ENCODE measurements at regions not wholly inside any gene's neighbourhood (a gene's known extent, or its start where the extent isn't known, plus 50 kb on each side); places are given as distances from the start of the nearest gene placed in this dataset.
"Not testable (repeated sequence)": the region's sequence is repeated elsewhere in the genome, so short reads cannot be mapped to it uniquely, and the experiment has no call there.

- DNase-seq: no peak
Measured at GRCh38 chr7:68336594-68336993, 1261.7 kb upstream of the AUTS2 start.

DNA sequence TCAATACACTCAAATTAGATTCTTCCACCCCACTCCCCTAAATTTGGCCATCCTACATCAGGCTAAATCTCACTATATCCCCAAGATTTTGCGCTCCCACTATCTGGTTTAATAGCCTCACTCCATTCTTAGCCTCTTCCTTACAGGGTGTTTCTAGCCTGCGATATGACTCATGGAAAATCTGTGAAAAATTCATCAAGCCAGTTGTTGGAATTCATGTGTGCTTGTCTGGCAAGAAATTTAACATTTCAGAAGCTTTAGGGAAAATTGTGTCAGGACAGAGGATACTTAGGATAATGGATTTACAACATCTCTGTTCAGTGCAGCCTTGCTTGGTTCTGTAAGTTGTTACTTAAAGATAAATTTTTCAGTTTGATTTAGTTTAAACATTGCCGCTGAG, 1249.9 kb upstream of the AUTS2 start:
- DNase-seq: no peak

DNA sequence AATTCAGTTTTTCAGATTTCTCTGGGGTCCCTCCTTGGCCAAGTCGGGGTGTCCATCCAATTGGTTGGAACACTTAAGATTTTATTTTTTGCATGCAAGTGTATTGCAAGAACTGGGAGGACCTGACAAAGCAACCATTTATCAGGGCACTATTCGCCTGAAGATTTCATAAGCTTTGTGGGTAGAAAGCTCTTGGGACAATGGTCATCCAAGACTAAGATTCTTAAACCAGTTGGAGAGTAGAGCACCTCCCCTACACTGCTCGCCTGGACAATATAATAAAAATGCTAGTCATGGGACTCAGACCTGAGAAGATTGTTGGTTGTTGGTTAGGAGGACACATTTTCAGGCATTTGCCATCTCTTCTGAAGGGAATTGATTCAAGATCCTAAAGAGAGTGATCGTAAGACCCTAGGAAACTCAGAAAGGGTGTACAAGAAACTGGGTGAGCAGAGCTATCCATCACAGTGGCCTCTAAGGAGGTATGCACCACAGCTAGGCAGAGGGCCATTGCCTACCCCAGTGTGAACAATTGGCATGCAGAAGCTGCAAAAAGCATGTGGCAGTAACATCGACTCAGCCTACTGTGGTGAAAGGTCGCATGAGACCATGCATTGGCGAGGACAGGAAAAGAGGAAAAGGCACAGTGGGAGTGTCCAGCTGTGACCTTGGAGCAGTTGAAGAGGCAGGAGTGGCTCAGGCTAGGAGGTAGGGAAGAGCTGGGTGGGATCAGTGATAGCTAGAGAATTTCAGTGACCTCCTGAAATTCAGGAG, 1235.3 kb upstream of the AUTS2 start:
- no peak for DNase-seq

DNA sequence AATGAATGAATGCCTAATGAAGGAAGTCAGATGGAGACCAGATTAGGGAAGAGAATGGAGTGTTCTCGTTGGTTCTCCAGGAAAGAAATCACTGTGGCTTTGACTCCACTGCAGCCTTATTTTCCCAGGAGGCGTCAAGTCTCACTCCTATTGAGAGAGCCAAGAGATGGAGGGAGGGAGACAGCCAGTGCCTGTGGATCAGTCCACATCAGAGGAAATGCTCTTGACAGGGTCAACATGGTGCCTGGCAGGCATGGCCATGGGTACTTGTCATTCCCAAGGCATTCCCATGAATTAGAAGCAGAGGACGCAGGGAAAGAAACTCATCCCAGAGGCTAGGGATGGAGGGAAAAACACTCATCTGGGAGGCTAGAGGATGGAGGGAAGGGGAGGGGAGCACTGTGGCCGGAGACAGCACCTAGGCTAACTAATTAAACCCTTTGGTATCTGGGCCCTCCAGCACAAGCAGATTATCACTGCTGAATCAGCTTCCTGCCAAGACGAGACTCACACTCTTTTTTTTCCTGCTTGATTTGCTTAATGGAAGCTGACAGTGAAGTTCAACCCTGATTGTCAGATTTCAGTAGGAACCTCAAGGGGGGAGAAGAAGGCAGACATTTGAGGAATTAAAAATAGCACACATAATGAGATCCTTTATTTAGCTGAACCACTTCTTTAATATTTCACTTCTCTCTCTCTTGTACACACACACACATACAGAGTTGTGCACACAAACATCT, 1233.2 kb upstream of the AUTS2 start:
- no peak for DNase-seq

DNA sequence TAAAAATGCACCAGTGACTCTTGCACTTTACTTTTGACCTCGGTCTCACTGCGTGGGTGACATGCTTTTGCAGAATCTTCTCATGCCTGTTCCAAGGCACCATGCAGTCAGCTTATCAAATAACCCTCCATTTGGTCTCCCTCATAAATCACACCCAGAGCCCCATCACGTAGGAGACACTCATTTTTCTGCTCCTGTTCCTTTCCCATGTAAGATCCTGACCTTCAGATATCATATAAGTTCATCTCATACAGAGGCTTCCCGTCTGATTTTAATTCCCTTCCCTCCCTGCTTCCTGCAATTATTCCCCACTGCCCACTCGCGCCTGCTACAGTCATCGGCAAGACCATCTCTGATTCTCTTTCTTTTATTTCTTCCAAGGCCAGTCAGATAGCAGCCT, 1226.3 kb upstream of the AUTS2 start:
- no peak for DNase-seq

- DNase-seq: no peak
Measured at GRCh38 chr7:68376131-68376661, 1222.1 kb upstream of the AUTS2 start.

- no peak for DNase-seq
Measured at GRCh38 chr7:68381731-68382130, 1216.5 kb upstream of the AUTS2 start.

- no peak for DNase-seq
Measured at GRCh38 chr7:68384581-68384980, 1213.7 kb upstream of the AUTS2 start.

DNA sequence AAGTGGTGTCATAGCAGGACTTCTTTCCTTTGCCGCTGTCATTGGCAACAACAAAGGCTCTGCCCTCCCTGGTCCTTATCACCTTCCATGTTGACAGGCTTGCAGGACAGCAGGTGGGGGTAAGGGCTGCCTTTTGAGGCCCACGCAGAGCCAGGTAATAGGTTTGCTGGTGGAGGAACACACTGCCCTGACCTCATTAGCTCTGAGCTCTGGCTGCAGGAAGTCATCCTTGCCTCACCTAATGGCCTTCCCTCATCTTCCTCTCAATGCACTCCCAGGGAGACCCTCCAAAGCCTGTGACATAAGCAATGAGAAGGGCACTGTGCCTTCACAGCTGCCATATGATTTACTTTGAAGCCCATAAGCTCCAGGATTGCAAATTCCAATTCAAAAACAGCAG, 1205.2 kb upstream of the AUTS2 start:
- no peak for DNase-seq

DNA sequence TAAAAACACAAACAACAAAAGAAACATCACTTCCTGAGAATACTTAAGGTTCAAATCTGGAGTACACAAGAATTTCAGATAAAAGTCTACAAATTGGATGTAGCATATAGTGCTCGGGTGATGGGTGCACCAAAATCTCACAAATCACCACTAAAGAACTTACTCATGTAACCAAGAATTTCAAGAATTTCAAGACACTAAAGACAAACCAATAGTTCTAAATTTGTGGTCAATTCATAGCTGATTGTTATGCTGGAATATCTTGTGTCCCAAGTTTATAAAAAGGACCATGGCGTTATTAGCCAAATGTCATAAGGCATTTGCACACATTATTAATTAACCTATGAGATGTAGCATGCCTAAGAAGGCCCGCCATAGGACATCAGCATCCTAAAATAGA, 1204.1 kb upstream of the AUTS2 start:
- DNase-seq: no peak

DNA sequence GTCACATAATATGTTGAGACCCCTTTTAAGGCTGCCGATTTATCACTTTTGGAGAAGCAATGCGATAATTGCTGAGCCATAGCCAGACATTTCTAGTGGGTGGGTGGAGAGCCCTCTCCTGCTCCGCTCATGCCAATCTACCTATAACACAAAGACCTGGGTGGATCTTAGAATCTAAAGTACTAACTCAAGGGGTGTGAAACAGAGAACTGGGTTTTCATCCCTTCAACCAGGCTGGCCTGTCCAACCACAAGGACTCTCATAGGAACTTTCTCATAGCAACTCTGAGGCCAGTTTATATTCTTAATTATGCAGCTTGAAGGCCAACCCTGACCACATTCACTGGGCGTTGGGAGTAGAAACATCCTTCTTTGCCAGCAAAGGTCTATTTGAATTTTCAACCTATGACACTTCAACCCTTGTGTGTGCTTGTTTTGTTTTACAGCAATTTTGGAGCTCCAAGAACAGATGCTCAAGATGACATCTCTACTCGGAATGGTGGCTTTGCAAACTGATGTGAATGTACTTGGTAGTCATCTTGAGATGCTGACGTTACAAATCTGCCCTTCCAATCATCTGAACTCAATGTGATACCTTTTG, 1198.2 kb upstream of the AUTS2 start:
- no peak for DNase-seq

DNA sequence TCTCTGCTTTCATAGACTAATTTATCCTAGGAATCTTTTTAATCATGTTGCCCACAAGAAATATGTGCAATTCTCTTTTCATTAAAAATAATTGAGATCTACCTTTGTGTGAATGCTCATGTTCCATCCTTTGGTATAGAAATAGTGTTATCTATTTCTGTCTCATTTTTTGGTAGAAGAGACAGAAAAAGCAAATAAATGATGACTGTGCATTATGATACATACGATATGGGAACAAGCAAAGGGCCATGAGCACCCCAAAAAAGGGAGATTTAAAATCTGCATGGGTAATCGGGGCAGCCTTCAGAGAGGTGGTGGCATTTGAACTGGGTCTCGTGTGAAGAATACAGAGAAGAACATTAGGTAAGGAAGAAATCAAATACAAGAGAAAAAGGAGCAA, 1197.5 kb upstream of the AUTS2 start:
- DNase-seq: no peak

DNA sequence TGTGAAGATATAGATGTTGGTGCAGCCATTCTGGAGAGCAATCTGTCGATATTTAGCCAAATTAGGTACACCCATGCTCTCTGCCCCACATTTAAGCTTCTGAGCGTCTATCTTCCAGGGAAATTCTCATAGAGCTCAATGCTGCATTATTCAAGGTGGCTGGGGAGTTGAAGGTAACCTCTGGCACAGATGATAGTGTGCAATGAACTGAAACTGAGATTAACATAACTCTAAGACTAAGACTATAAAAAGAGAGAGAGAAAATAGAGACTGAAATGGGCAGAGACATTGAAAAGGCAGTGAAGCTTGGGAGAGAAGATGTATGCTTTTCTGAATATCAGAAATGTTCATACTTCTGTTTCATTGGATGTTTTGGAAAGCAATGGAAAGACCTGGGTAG, 1197.0 kb upstream of the AUTS2 start:
- no peak for DNase-seq

DNA sequence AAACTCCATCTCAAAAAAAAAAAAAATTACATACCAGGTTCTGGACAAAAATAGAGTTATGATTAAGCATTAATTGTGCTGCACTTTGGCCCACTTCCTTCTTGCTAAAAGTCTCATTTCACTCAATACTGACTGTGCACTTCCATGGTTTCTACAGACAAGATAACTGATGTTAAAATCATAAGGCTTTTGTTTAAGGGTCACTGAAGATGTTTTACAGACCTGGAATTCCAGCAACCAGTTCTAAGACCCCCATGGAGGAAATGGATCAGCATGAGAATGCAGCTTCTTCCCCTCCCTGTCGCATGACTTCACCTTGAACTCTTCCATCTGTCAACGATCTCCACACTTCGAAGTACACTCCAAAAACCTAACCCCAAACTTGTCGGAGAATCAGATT, 1191.8 kb upstream of the AUTS2 start:
- no peak for DNase-seq

DNA sequence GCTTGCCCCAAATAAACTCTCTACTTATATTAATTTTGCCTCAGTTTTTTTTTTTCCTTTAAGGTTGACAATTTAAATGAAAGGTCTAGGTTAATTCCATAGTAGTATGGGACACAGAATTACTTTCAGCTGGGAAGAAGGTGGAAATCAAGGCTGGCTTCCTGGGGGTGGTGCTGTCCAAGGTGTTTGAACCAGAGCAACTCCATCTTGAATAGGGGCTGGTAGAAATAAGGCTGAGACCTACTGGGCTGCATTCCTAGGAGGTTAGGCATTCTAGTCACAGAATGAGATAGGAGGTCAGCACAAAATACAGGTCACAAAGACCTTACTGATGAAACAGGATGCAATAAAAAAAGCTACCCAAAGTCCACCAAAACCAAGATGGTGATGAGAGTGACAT, 1190.8 kb upstream of the AUTS2 start:
- no peak for DNase-seq

- DNase-seq: no peak
Measured at GRCh38 chr7:68408873-68409272, 1189.4 kb upstream of the AUTS2 start.

GRCh38 chr7:68409851-68410250, 1188.4 kb upstream of the AUTS2 start:
- DNase-seq: no peak

GRCh38 chr7:68410693-68411092, 1187.6 kb upstream of the AUTS2 start:
- not testable (repeated sequence) for DNase-seq

DNA sequence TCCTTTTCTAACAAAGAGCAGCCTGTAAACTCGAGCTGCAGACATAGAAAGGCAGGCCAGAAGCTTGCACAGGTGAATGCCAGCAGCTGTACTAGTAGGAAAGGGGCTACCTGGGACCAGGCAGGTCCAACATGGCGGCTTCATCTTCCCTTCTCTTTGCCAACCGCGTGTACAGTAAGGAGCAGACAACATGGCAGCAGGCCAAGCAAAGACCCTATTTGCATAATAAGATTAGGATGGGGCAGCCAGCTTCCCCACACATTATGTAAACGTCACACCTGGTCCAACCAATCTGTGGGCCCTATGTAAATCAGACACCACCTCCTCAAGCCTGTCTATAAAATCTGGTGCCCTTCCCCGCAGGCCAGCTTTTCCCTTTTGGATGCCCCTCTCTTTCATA, 1186.5 kb upstream of the AUTS2 start:
- DNase-seq: no peak

DNA sequence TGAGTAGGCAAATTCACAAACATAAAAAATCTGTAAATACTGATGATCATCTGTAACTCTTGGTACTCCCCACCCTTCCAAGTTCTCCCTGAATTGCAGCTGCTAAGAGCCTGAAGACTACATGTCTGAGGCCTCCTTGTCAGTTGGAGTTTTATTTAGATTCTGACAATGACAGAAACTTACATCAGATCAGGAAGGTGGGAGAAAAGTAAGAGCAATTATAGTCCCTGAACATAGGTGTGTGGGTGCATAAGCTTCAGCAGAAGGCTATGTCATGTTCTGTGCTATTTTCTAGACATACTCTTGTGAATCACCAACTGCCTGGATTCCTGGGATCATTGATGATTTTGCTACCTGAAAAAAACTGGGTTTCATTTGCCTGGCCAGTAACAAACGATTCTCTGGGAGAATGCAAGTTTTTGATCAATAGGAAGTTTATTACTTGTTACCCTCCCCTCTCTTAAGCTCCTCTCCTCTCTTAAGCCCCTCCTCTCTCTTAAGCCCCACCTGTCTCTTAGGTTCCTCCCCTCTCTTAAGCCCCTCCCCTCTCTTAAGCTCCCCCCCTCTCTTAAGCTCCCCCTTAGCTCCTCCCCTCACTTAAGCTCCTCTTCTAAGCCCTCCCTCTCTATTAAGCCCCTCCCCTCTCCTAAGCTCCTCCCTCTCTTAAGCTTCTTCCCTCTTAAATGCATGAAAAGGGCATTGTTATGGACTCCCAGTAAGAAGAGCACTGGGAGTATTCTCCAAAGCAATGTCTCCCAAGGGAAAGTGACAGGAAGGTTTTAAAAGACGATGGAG, 1183.4 kb upstream of the AUTS2 start:
- no peak for DNase-seq

- DNase-seq: no peak
Measured at GRCh38 chr7:68417002-68417401, 1181.3 kb upstream of the AUTS2 start.

DNA sequence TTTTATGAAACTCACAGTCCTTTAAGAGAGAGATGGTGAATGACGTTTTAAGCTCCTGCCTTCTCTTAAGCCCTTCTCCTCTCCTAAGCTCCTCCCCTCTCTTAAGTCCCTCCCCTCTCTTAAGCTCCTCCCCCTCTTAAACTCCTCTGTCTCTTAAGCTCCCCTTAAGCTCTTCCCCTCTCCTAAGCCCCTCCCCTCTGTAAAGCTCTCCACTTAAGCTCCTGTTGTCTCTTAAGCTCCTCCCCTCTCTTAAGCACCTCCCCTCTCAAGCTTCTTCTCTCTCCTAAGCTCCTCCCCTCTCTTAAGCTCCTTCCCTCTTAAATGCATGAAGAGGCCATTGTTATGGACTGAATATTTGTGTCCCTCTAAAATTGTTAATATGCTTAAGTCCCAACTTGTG, 1180.6 kb upstream of the AUTS2 start:
- no peak for DNase-seq

All from GOT3 (cell line).